HepG2 (cell line): ENCODE measurements at regions not wholly inside any gene's neighbourhood (a gene's known extent, or its start where the extent isn't known, plus 50 kb on each side); places are given as distances from the start of the nearest gene placed in this dataset.
A peak's percentile ranks its signal among the peaks of the same experiment; 100 is the strongest.

Experiments
- ADNP ChIP-seq: sonication (generic); formaldehyde crosslinking; IDR thresholded peaks from 2 replicates; pipeline ENCODE4 v1.4.0; 2020; ENCODE audit warnings: missing genetic modification reagents
- AHDC1 ChIP-seq: sonication (generic); formaldehyde crosslinking; IDR thresholded peaks from 2 replicates; pipeline ENCODE4 v1.5.1; 2020; ENCODE audit warnings: mild to moderate bottlenecking, missing genetic modification reagents, borderline replicate concordance
- KDM1A ChIP-seq: IDR thresholded peaks from 2 replicates; pipeline ENCODE4 v1.6.1; 2016; ENCODE audit warnings: missing compliant biosample characterization
- MYC ChIP-seq: sonication (generic); formaldehyde crosslinking; IDR thresholded peaks from 2 replicates; pipeline ENCODE4 v1.9.0; 2021; ENCODE audit warnings: missing genetic modification reagents, borderline replicate concordance
- ZNF574 ChIP-seq: sonication (generic); formaldehyde crosslinking; IDR thresholded peaks from 2 replicates; pipeline ENCODE4 v1.4.0; 2020; ENCODE audit warnings: missing genetic modification reagents
- ZSCAN25 ChIP-seq: sonication (generic); formaldehyde crosslinking; IDR thresholded peaks from 2 replicates; pipeline ENCODE4 v1.8.0; 2022; ENCODE audit warnings: mild to moderate bottlenecking, missing genetic modification reagents

GRCh38 chr2:74739733-74740241 lies 85.7 kb downstream of the SEMA4F start (continued):
- TF ChIP-seq AHDC1 (CRISPR knock-in tag) (0 out of 2 replicates have a peak, but pooled peaks have one; percentile 40), ZSCAN25 (CRISPR knock-in tag) (0 out of 2 replicates have a peak, but pooled peaks have one; percentile 26), KDM1A (CRISPR knock-in tag) (peak; percentile 29; the same call in 1 of the 2 replicates), ZNF574 (CRISPR knock-in tag) (peak; percentile 36; the same call in 1 of the 2 replicates), MYC (CRISPR knock-in tag) (0 out of 2 replicates have a peak, but pooled peaks have one; percentile 23), ADNP (CRISPR knock-in tag) (peak; percentile 73; the same call in 1 of the 2 replicates)
- TF ChIP-seq, all 625 proteins: peak for 16
